ENCODE measurements at regions not wholly inside any gene's neighbourhood (a gene's known extent, or its start where the extent isn't known, plus 50 kb on each side); places are given as distances from the start of the nearest gene placed in this dataset.

- no peak for DNase-seq (ENCODE audit: low read depth)
- TF ChIP-seq CTCF (IDR thresholded peaks at IDR 0.05; ENCODE audit: low read depth, low read length) (no peak), MAX (IDR thresholded peaks at IDR 0.05; ENCODE audit: low read depth, low read length) (no peak), MYC (IDR thresholded peaks at IDR 0.05; ENCODE audit: low read depth, low read length) (no peak)
Measured at GRCh38 chrX:5341902-5342301, 886.8 kb downstream of the NLGN4X start.

DNA sequence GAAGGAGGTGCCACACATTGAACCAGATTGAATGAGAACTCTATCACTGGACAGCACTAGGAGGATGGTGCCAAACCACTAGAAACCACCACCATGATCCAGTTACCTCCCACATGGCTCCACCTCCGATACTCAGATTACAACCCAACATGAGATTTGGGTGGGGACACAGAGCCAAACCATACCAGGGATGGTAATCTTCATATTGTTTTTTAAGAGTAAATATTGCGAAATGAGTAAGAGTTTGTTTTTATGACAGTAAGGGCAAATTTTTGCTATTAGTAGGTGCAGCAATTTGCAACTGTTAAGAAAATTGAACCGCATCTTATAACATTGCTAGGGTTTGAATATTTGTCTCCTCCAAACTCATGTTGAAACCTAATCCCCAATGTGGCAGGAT lies 891.5 kb downstream of the NLGN4X start:
- no peak for TF ChIP-seq POLR2A (IDR thresholded peaks at IDR 0.05; ENCODE audit: extremely low read depth, insufficient read length)
- no peak for TF ChIP-seq CTCF (IDR thresholded peaks at IDR 0.05; ENCODE audit: low read depth, low read length)
- no peak for TF ChIP-seq MAX (IDR thresholded peaks at IDR 0.05; ENCODE audit: low read depth, low read length)
- TF ChIP-seq MYC (IDR thresholded peaks at IDR 0.05; ENCODE audit: low read depth, low read length) = no peak
- H3K4me3 ChIP-seq (ENCODE audit: low read depth, low read length) = no peak overlapping the region
- no peak for DNase-seq (ENCODE audit: low read depth)

More at GRCh38 chrX:5341902-5342301, 886.8 kb downstream of the NLGN4X start:
- H3K4me3 ChIP-seq (ENCODE audit: low read depth, low read length) = no peak overlapping the region

GRCh38 chrX:5324546-5324945 lies 904.1 kb downstream of the NLGN4X start:
- H3K4me3 ChIP-seq (ENCODE audit: low read depth, low read length) = no peak overlapping the region
- no peak for TF ChIP-seq CTCF (IDR thresholded peaks at IDR 0.05; ENCODE audit: low read depth, low read length)
- TF ChIP-seq MAX (IDR thresholded peaks at IDR 0.05; ENCODE audit: low read depth, low read length) = no peak
- no peak for TF ChIP-seq POLR2A (IDR thresholded peaks at IDR 0.05; ENCODE audit: extremely low read depth, insufficient read length)
- TF ChIP-seq MYC (IDR thresholded peaks at IDR 0.05; ENCODE audit: low read depth, low read length) = no peak
- no peak for DNase-seq (ENCODE audit: low read depth)

DNA sequence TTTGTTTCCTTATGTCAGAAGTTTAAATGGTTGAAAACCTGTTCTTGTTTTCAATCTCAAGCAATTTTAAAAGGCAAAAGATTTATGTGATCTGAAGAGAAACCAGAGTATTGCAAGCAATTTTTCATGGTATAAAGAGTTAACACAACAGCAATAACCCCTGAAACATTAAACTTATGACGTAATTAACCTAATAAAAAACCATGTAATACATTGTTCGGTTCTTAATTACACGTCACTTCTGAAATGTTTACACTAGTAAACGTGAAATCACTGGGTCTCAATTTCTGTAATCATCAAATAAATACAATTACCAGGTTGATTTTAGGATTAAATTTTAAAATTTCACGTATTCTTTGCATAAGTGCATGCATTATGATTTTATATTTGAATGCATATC lies 914.5 kb downstream of the NLGN4X start:
- no peak for DNase-seq (ENCODE audit: low read depth)
- TF ChIP-seq MAX (IDR thresholded peaks at IDR 0.05; ENCODE audit: low read depth, low read length) (no peak), MYC (IDR thresholded peaks at IDR 0.05; ENCODE audit: low read depth, low read length) (no peak), POLR2A (IDR thresholded peaks at IDR 0.05; ENCODE audit: extremely low read depth, insufficient read length) (no peak), CTCF (IDR thresholded peaks at IDR 0.05; ENCODE audit: low read depth, low read length) (no peak)
- no peak overlapping the region for H3K4me3 ChIP-seq (ENCODE audit: low read depth, low read length)

- TF ChIP-seq MYC (IDR thresholded peaks at IDR 0.05; ENCODE audit: low read depth, low read length) = no peak
- TF ChIP-seq CTCF (IDR thresholded peaks at IDR 0.05; ENCODE audit: low read depth, low read length) = no peak
- no peak for TF ChIP-seq POLR2A (IDR thresholded peaks at IDR 0.05; ENCODE audit: extremely low read depth, insufficient read length)
- no peak for TF ChIP-seq MAX (IDR thresholded peaks at IDR 0.05; ENCODE audit: low read depth, low read length)
- no peak overlapping the region for H3K4me3 ChIP-seq (ENCODE audit: low read depth, low read length)
- peak; percentile 11 for DNase-seq (ENCODE audit: low read depth)
Measured at GRCh38 chrX:5307416-5307815, 921.3 kb downstream of the NLGN4X start.

- DNase-seq (ENCODE audit: low read depth) = peak; percentile 45
- TF ChIP-seq MYC (IDR thresholded peaks at IDR 0.05; ENCODE audit: low read depth, low read length) = no peak
- no peak for TF ChIP-seq MAX (IDR thresholded peaks at IDR 0.05; ENCODE audit: low read depth, low read length)
- TF ChIP-seq POLR2A (IDR thresholded peaks at IDR 0.05; ENCODE audit: extremely low read depth, insufficient read length) = no peak
- no peak for TF ChIP-seq CTCF (IDR thresholded peaks at IDR 0.05; ENCODE audit: low read depth, low read length)
- no peak overlapping the region for H3K4me3 ChIP-seq (ENCODE audit: low read depth, low read length)
Measured at GRCh38 chrX:5306654-5307121, 922.0 kb downstream of the NLGN4X start.
